ENCODE measurements at regions not wholly inside any gene's neighbourhood (a gene's known extent, or its start where the extent isn't known, plus 50 kb on each side); places are given as distances from the start of the nearest gene placed in this dataset.

DNA sequence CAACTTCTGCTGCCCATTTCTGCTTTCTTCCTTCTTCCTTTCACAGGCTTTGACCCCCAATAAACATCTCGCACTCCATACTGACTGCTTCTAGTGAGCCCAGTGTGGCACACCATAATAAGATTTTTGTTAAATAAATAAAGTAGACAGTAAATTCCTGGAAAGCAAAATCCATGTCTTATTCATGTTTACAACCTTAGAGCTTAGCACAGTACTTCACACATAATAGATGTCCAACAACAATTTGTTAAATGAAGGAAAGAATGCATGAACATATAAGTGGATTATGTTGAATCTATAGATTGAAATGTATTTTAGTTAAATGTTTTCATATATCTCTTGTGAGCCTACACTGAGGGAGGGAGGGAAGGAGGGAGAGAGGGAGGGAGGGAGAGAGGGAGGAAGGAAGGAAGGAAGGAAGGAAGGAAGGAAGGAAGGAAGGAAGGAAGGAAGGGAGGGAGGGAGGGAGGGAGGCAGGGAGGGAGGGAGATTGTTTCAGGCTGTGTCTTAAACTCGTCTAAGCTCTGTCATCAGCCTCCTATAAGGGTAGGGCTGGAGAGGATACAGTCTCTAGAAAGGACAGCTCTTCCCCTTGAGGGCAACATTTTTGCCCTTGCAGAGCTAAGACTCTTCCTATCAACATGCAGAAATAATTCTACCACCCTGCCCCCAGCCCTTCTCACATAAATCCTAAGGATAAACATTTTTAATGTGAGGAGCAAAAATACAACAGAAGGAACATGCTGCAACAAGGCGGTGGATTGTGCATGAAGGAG is 168.1 kb downstream of the BARX2 start:
- H3K9me3 Mint-ChIP-seq (ENCODE audit: unreplicated experiment), result no peaks in the 10 kb centered on the region
- CTCF ChIA-PET, result interaction anchor here (0.5 kb wide), 1 partner anchor 103 kb away, joined by 3 read pairs; no protein-coding TSS in a partner anchor

GRCh38 chr11:129544691-129545090 is 169.0 kb downstream of the BARX2 start:
- ChIA-PET POLR2A (no interaction called here), CTCF (no interaction called here)
- BruUV-seq (replicated peaks), result no TSS peak
- intact Hi-C loops (cut with micrococcal nuclease), result no loop called here
- no peaks in the 10 kb centered on the region for H3K4me1 Mint-ChIP-seq (ENCODE audit: insufficient read depth, unreplicated experiment)
- no peaks in the 10 kb centered on the region for H3K9me3 Mint-ChIP-seq (ENCODE audit: unreplicated experiment)
- TF ChIP-seq, protein P1, sequence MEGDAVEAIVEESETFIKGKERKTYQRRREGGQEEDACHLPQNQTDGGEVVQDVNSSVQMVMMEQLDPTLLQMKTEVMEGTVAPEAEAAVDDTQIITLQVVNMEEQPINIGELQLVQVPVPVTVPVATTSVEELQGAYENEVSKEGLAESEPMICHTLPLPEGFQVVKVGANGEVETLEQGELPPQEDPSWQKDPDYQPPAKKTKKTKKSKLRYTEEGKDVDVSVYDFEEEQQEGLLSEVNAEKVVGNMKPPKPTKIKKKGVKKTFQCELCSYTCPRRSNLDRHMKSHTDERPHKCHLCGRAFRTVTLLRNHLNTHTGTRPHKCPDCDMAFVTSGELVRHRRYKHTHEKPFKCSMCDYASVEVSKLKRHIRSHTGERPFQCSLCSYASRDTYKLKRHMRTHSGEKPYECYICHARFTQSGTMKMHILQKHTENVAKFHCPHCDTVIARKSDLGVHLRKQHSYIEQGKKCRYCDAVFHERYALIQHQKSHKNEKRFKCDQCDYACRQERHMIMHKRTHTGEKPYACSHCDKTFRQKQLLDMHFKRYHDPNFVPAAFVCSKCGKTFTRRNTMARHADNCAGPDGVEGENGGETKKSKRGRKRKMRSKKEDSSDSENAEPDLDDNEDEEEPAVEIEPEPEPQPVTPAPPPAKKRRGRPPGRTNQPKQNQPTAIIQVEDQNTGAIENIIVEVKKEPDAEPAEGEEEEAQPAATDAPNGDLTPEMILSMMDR (IDR thresholded peaks at IDR 0.05; ENCODE audit: unreplicated experiment), result no peak
- no peaks in the 10 kb centered on the region for H3K36me3 Mint-ChIP-seq (ENCODE audit: insufficient read depth, unreplicated experiment)
- no peaks in the 10 kb centered on the region for H3K27me3 Mint-ChIP-seq (ENCODE audit: insufficient read depth, unreplicated experiment)
- no peak overlapping the region for H3K27ac Mint-ChIP-seq (ENCODE audit: low read depth, unreplicated experiment)
- no peak for DNase-seq (ENCODE audit: unreplicated experiment)
- H3K4me3 Mint-ChIP-seq (ENCODE audit: unreplicated experiment), result no peak overlapping the region

More for the DNA sequence above, 168.1 kb downstream of the BARX2 start:
- Mint-ChIP-seq H3K4me1 (ENCODE audit: insufficient read depth, unreplicated experiment) (no peaks in the 10 kb centered on the region), H3K27me3 (ENCODE audit: insufficient read depth, unreplicated experiment) (no peaks in the 10 kb centered on the region), H3K4me3 (ENCODE audit: unreplicated experiment) (no peak overlapping the region), H3K27ac (ENCODE audit: low read depth, unreplicated experiment) (no peak overlapping the region), H3K36me3 (ENCODE audit: insufficient read depth, unreplicated experiment) (no peaks in the 10 kb centered on the region)
- POLR2A ChIA-PET, result no interaction called here
- no peak for DNase-seq (ENCODE audit: unreplicated experiment)
- no TSS peak for BruUV-seq (replicated peaks)
- intact Hi-C loops (cut with micrococcal nuclease), result no loop called here
- TF ChIP-seq, protein P1 (IDR thresholded peaks at IDR 0.05; ENCODE audit: unreplicated experiment), result no peak

- Mint-ChIP-seq H3K4me3 (ENCODE audit: unreplicated experiment) (no peak overlapping the region), H3K27me3 (ENCODE audit: insufficient read depth, unreplicated experiment) (no peaks in the 10 kb centered on the region), H3K36me3 (ENCODE audit: insufficient read depth, unreplicated experiment) (no peaks in the 10 kb centered on the region), H3K27ac (ENCODE audit: low read depth, unreplicated experiment) (no peak overlapping the region), H3K9me3 (ENCODE audit: unreplicated experiment) (peaks cover 8% of the 10 kb centered on the region), H3K4me1 (ENCODE audit: insufficient read depth, unreplicated experiment) (no peaks in the 10 kb centered on the region)
- ChIA-PET CTCF (no interaction called here), POLR2A (interaction anchor here (0.6 to 0.7 kb wide), 2 partner anchors 28 to 78 kb away, joined by 3 read pairs; no protein-coding TSS in a partner anchor)
- no TSS peak for BruUV-seq (replicated peaks)
- no peak for DNase-seq (ENCODE audit: unreplicated experiment)
- intact Hi-C loops (cut with micrococcal nuclease), result no loop called here
- TF ChIP-seq, protein P1 (IDR thresholded peaks at IDR 0.05; ENCODE audit: unreplicated experiment), result no peak
Measured at GRCh38 chr11:129546266-129546665, 170.6 kb downstream of the BARX2 start.

- Mint-ChIP-seq H3K9me3 (ENCODE audit: unreplicated experiment) (peaks cover 11% of the 10 kb centered on the region), H3K36me3 (ENCODE audit: insufficient read depth, unreplicated experiment) (no peaks in the 10 kb centered on the region), H3K4me3 (ENCODE audit: unreplicated experiment) (no peak overlapping the region), H3K27me3 (ENCODE audit: insufficient read depth, unreplicated experiment) (peaks cover 31% of the 10 kb centered on the region), H3K4me1 (ENCODE audit: insufficient read depth, unreplicated experiment) (no peaks in the 10 kb centered on the region), H3K27ac (ENCODE audit: low read depth, unreplicated experiment) (no peak overlapping the region)
- CTCF ChIA-PET, result interaction anchor here (0.6 kb wide), 1 partner anchor 1273 kb away, joined by 4 read pairs; no protein-coding TSS in a partner anchor
- DNase-seq (ENCODE audit: unreplicated experiment), result no peak
- BruUV-seq (replicated peaks), result no TSS peak
- POLR2A ChIA-PET, result no interaction called here
- TF ChIP-seq, protein P1 (IDR thresholded peaks at IDR 0.05; ENCODE audit: unreplicated experiment), result no peak
- intact Hi-C loops (cut with micrococcal nuclease), result no loop called here
Measured at GRCh38 chr11:129557421-129557820, 181.8 kb downstream of the BARX2 start.

Data from MCF 10A (cell line).